ENCODE measurements at regions not wholly inside any gene's neighbourhood (a gene's known extent, or its start where the extent isn't known, plus 50 kb on each side); places are given as distances from the start of the nearest gene placed in this dataset.
"Not testable (repeated sequence)": the region's sequence is repeated elsewhere in the genome, so short reads cannot be mapped to it uniquely, and the experiment has no call there.

- DNase-seq, result no peak
These were observed 149.8 kb upstream of the FGF10 start for GRCh38 chr5:44538797-44539601.

GRCh38 chr5:44536650-44537260, 147.5 kb upstream of the FGF10 start:
- peak; percentile 30 for DNase-seq

GRCh38 chr5:44535621-44536020, 146.4 kb upstream of the FGF10 start:
- no peak for DNase-seq

GRCh38 chr5:44532981-44533380, 143.8 kb upstream of the FGF10 start:
- no peak for DNase-seq

- DNase-seq, result not testable (repeated sequence)
These were observed 142.5 kb upstream of the FGF10 start for GRCh38 chr5:44531756-44532155.

- not testable (repeated sequence) for DNase-seq
These were observed 141.6 kb upstream of the FGF10 start for GRCh38 chr5:44530783-44531182.

- no peak for DNase-seq
These were observed 122.4 kb upstream of the FGF10 start for GRCh38 chr5:44511596-44511995.

GRCh38 chr5:44506561-44506960, 117.3 kb upstream of the FGF10 start:
- DNase-seq, result peak; percentile 54

GRCh38 chr5:44499381-44499780, 110.2 kb upstream of the FGF10 start:
- no peak for DNase-seq

- no peak for DNase-seq
These were observed 108.4 kb upstream of the FGF10 start for GRCh38 chr5:44497606-44498005.

GRCh38 chr5:44495280-44495679, 106.1 kb upstream of the FGF10 start:
- DNase-seq, result no peak

- no peak for DNase-seq
These were observed 100.5 kb upstream of the FGF10 start for GRCh38 chr5:44489759-44490158.

GRCh38 chr5:44486591-44486990, 97.4 kb upstream of the FGF10 start:
- no peak for DNase-seq

- no peak for DNase-seq
These were observed 64.8 kb upstream of the FGF10 start for GRCh38 chr5:44454002-44454401.

GRCh38 chr5:44446399-44446798, 57.2 kb upstream of the FGF10 start:
- no peak for DNase-seq

GRCh38 chr5:44443172-44443571, 54.0 kb upstream of the FGF10 start:
- DNase-seq, result no peak

GRCh38 chr5:44441460-44441859, 52.2 kb upstream of the FGF10 start:
- DNase-seq, result no peak

GRCh38 chr5:44440186-44440585, 51.0 kb upstream of the FGF10 start:
- no peak for DNase-seq
